Neural cell (in vitro differentiated cells): ENCODE measurements at regions not wholly inside any gene's neighbourhood (a gene's known extent, or its start where the extent isn't known, plus 50 kb on each side); places are given as distances from the start of the nearest gene placed in this dataset.

Source experiments
- H2AFZ ChIP-seq: fragments of 200-600, 300-800 bp; sonication (generic), shearing (Covaris generic); 2 replicates; pipeline ENCODE4 v1.6.0; 2014; ENCODE audit warnings: low read depth, mild to moderate bottlenecking, antibody characterized with exemption, low read length, moderate library complexity
- H3F3A ChIP-seq: fragments of 200-600 bp; shearing (Covaris generic); 2 replicates; pipeline ENCODE4 v1.6.1; 2016; ENCODE audit warnings: mild to moderate bottlenecking, moderate library complexity, mixed read lengths, antibody characterized with exemption, low read length; ENCODE audit not compliant: insufficient read depth, poor library complexity, severe bottlenecking
- H3K27ac ChIP-seq: fragments of 200-600, 300-800 bp; sonication (generic), shearing (Covaris generic); 2 replicates; pipeline ENCODE4 v1.5.1; 2014; ENCODE audit warnings: mild to moderate bottlenecking, low read length, moderate library complexity
- H3K27me3 ChIP-seq: fragments of 300-800, 200-600 bp; sonication (generic), shearing (Covaris generic); 2 replicates; pipeline ENCODE4 v1.6.0; 2014; ENCODE audit warnings: mild to moderate bottlenecking, low read depth, low read length, moderate library complexity; ENCODE audit not compliant: insufficient read depth
- H3K36me3 ChIP-seq: fragments of 300-800, 200-600 bp; sonication (generic), shearing (Covaris generic); 2 replicates; pipeline ENCODE4 v1.5.1; 2014; ENCODE audit warnings: mild to moderate bottlenecking, antibody characterized with exemption, low read length, moderate library complexity; ENCODE audit not compliant: insufficient read depth
- H3K4me2 ChIP-seq: fragments of 300-800, 200-600 bp; sonication (generic), shearing (Covaris generic); 2 replicates; pipeline ENCODE4 v1.6.0; 2014; ENCODE audit warnings: mild to moderate bottlenecking, low read length
- H3K4me3 ChIP-seq: fragments of 300-800, 200-600 bp; sonication (generic), shearing (Covaris generic); 2 replicates; pipeline ENCODE4 v1.5.1; 2014; ENCODE audit warnings: mild to moderate bottlenecking, low read length, moderate library complexity
- H3K79me2 ChIP-seq: fragments of 200-600 bp; shearing (Covaris generic); replicated peaks from 2 replicates; pipeline ENCODE4 v1.6.0; 2014; ENCODE audit warnings: mild to moderate bottlenecking, low read length, moderate library complexity; ENCODE audit not compliant: insufficient read depth
- H3K9ac ChIP-seq: fragments of 300-800, 200-600 bp; sonication (generic), shearing (Covaris generic); 2 replicates; pipeline ENCODE4 v1.6.1; 2016; ENCODE audit warnings: mild to moderate bottlenecking, low read length, mixed read lengths
- H3K9me2 ChIP-seq: fragments of 200-600 bp; shearing (Covaris generic); 2 replicates; pipeline ENCODE4 v1.6.1; 2016; ENCODE audit warnings: mild to moderate bottlenecking, low read length, mixed read lengths; ENCODE audit not compliant: insufficient read depth
- H3K9me3 ChIP-seq: fragments of 200-600, 300-800 bp; sonication (generic), shearing (Covaris generic); 2 replicates; pipeline ENCODE4 v1.6.1; 2016; ENCODE audit warnings: mild to moderate bottlenecking, mixed run types, low read length, moderate library complexity, mixed read lengths
- H4K20me1 ChIP-seq: fragments of 200-600 bp; shearing (Covaris generic); 2 replicates; pipeline ENCODE4 v1.6.1; 2016; ENCODE audit warnings: mild to moderate bottlenecking, mixed run types; ENCODE audit not compliant: insufficient read depth
- CTCF ChIP-seq: fragments of 450-650 bp; IDR thresholded peaks from 2 replicates; pipeline ENCODE4 v1.5.1; 2014; ENCODE audit warnings: antibody characterized with exemption, mild to moderate bottlenecking, moderate library complexity; ENCODE audit not compliant: poor library complexity, severe bottlenecking
- EP300 ChIP-seq: fragments of 450-650 bp; conservative IDR thresholded peaks from 2 replicates; pipeline ENCODE4 v1.6.1; 2014; ENCODE audit warnings: antibody characterized with exemption, mild to moderate bottlenecking, moderate library complexity; ENCODE audit not compliant: poor library complexity, severe bottlenecking
- EZH2 ChIP-seq: fragments of 200-600, 300-800 bp; shearing (Covaris generic), sonication (generic); IDR thresholded peaks from 2 replicates; pipeline ENCODE4 v1.6.1; 2014; ENCODE audit warnings: antibody characterized with exemption, low read length, borderline replicate concordance, mild to moderate bottlenecking; ENCODE audit not compliant: insufficient read depth, poor library complexity, severe bottlenecking
- MXI1 ChIP-seq: fragments of 450-650 bp; conservative IDR thresholded peaks from 2 replicates; pipeline ENCODE4 v1.6.1; 2014; ENCODE audit warnings: antibody characterized with exemption, mild to moderate bottlenecking; ENCODE audit not compliant: poor library complexity, severe bottlenecking
- POLR2AphosphoS5 ChIP-seq: IDR thresholded peaks from 2 replicates; pipeline ENCODE4 v1.6.1; 2012
- RAD21 ChIP-seq: fragments of 450-650 bp; conservative IDR thresholded peaks from 2 replicates; pipeline ENCODE4 v1.6.1; 2014; ENCODE audit warnings: antibody characterized with exemption, mild to moderate bottlenecking, moderate library complexity
- REST ChIP-seq: IDR thresholded peaks from 2 replicates; pipeline ENCODE4 v1.6.1; 2012; ENCODE audit warnings: borderline replicate concordance
- SMC3 ChIP-seq: fragments of 450-650 bp; conservative IDR thresholded peaks from 2 replicates; pipeline ENCODE4 v1.6.1; 2014; ENCODE audit warnings: antibody characterized with exemption, mild to moderate bottlenecking, moderate library complexity; ENCODE audit not compliant: poor library complexity
- TAF1 ChIP-seq: IDR thresholded peaks from 2 replicates; pipeline ENCODE4 v1.6.1; 2012; ENCODE audit warnings: low read depth

- H3K79me2 ChIP-seq, result no peaks in the 10 kb centered on the region
- no peaks in the 10 kb centered on the region for H3K9me3 ChIP-seq
- H3K9me2 ChIP-seq, result no peaks in the 10 kb centered on the region
- no peak overlapping the region for H3K27ac ChIP-seq
- H2AFZ ChIP-seq, result no peak overlapping the region
- H4K20me1 ChIP-seq, result no peaks in the 10 kb centered on the region
- no peak overlapping the region for H3K9ac ChIP-seq
- no peaks in the 10 kb centered on the region for H3K27me3 ChIP-seq
- no peak overlapping the region for H3K4me3 ChIP-seq
- no peak for TF ChIP-seq TAF1
- no peak for TF ChIP-seq MXI1
- no peak for TF ChIP-seq POLR2AphosphoS5
- TF ChIP-seq RAD21, result no peak
- no peak for TF ChIP-seq SMC3
- TF ChIP-seq EZH2, result no peak
- TF ChIP-seq REST, result no peak
- TF ChIP-seq EP300, result no peak
- H3F3A ChIP-seq, result no peaks in the 10 kb centered on the region
- H3K36me3 ChIP-seq, result no peaks in the 10 kb centered on the region
- no peak overlapping the region for H3K4me2 ChIP-seq
These were observed 124.6 kb downstream of the RTP5 start for GRCh38 chr2:241994086-241994485.

GRCh38 chr2:241994556-241995213, 125.2 kb downstream of the RTP5 start:
- H3K4me2 ChIP-seq, result no peak overlapping the region
- no peaks in the 10 kb centered on the region for H3K9me3 ChIP-seq
- H2AFZ ChIP-seq, result no peak overlapping the region
- no peaks in the 10 kb centered on the region for H3K79me2 ChIP-seq
- H3F3A ChIP-seq, result no peaks in the 10 kb centered on the region
- H3K9ac ChIP-seq, result no peak overlapping the region
- H3K27me3 ChIP-seq, result no peaks in the 10 kb centered on the region
- no peak overlapping the region for H3K27ac ChIP-seq
- H3K36me3 ChIP-seq, result no peaks in the 10 kb centered on the region
- H4K20me1 ChIP-seq, result no peaks in the 10 kb centered on the region
- TF ChIP-seq POLR2AphosphoS5 (no peak), RAD21 (no peak), CTCF (no peak), TAF1 (no peak), REST (no peak), MXI1 (no peak), SMC3 (no peak), EP300 (no peak), EZH2 (no peak)
- H3K4me3 ChIP-seq, result no peak overlapping the region
- H3K9me2 ChIP-seq, result no peaks in the 10 kb centered on the region
